ENCODE measurements at regions not wholly inside any gene's neighbourhood (a gene's known extent, or its start where the extent isn't known, plus 50 kb on each side); places are given as distances from the start of the nearest gene placed in this dataset.

DNA sequence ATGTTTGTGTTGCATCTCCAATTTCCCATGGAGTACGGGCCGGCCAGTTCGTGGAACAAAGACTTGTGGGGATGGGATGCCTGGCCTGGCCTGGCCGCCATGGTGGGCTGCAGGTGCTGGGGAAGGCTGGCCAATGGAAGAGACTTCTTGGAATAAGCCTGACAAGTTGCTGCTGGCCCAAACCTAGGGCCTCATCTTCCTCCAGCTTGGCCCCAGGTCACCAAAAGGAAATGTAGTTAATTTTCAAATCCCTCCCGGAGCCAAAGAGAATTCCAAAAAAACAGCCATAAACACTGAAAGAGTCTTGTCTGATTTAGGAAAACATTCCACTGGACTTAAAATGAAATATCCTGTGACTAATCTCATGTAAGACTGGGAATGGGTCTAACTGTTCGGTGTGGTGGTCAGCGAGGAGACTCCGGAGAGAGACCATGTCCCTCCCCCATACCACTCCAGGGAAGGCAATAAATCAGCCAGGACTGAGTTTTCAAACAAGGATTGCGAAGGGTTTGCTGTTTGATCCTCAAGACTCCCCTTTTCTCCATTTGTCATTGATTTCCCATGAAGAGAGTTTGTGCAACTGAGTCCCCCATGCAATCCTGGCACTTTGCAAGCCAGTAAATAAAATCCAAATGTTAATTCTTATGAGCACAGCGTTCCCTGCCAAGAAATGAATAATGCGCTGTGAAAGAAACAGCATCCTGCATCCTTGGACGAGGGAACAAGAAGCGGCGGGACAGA is 128.7 kb upstream of the HABP2 start:
- no peak for DNase-seq

DNA sequence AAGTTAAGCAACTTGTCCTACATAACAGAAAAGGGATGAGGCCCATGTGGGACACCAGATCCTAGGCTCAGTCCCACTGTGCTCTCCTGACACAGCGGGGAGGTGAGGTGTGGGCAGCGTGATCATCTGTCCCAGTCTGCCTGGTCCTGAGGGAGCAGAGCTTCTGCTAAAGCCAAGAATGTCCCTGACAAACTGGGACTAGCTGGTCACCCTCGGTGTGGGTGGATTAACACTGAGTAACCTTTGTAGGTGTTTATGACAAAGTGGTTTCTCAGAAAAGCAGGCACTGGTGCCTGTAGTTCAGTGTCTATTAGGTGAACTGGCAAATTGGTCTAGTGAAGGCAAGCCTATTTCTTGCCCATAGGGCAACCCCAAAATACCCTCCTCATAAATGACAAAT is 127.8 kb upstream of the HABP2 start:
- no peak for DNase-seq

DNA sequence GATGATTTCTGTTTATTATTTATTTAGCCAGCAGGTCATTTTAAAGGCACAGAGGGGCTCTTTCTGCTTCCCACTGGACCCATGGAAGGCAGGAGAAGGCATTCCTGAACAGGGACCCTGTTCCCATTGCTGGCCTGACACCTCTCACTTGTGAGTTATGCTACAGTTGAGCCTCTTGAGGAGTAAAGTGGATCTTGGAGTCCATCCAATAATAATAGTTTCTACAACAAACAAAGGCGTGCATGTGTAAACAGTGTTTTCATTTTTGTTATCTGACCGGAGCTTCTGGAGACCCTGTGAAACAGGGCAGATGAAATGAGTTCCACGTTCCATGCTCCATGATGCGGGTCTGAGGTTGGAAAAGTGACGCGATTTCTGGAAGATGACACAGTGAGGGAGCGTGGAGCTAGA is 127.3 kb upstream of the HABP2 start:
- no peak for DNase-seq

DNA sequence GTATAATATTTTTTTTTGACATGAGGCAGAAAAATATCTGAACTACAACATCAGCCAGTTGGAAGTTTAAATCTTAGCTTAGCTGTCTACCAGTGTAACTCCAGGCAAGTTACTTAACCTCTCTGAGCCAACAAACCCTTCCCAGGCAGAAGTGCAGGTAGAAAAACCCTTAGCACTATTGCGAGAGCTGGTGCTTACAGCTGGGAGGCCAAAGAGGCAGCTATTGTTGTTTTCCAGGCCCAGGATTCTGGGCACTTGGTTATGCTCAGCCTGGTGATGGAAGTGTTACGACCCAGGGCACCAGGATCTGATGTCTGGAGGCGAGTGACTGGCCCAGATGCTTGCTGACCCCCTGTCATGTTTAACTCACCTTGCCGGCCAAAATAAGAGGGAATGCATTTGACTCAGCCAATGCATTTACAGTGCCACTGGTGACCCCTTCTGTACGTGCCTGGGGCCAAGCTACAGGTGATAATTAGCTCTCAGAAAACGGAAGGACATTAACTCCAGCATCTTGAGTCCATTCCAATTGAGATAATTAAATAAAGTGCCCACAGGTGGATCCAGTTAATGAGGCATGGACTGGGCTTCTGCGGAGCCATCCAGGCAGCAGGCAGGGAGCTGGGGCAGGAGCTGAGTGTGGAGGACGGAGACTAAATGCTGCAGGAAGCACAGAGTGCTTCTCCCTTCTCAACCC is 126.5 kb upstream of the HABP2 start:
- DNase-seq = no peak

DNA sequence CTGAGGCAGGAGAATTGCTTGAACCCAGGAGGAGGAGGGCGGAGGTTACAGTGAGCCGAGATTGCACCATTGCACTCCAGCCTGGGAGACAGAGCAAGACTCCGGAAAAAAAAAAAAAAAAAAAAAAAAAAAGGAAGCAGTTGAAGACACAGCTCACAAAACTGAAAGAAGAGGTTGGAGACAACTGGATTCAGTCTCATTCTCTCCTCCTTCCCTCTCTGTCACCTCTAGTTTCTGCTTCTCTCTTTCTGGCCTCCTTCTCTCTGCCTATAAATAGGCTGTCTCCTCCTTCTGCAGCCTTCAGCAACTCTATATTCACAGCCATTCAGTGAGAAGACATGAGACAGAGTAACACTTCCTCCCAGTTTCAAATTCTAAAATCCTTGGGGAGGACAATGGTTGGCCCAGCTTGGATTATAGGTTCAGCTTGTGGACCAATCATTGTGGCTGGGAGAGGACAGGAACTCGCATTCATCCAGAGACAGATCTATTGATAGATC is 125.6 kb upstream of the HABP2 start:
- DNase-seq = no peak

DNA sequence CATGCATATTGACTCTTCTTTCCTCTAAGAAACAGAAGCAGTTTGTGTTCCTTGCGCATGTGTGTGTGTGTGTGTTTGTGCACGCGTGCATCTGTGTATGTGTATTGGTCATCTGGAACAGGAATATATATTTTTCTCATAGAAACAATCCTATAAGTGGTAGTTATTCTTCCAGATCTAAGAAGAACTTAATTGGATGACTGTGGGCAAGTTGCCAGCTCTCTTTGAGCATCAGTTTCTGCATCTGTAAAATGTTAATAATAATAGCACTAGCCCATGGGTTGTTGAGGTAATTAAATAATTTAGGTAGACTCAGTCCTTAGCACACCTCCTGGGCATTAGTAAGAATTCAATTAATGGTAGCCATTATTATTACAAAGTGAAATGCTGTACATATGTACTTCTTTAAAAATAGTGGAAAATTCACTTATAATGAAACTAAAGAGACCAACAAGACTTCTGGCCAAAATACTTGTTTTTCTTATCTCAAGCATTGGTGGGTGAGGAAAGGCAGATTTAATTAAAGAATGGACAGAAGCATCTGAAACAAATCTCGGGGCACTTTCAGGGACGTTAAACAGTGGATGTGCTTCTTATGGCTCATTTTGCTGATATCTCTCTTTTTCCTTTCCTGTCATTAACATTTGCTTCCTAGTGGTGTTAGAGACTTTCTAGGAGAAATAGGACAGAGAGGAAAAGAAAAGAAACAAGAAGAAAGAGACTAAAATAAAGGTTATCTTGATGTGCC is 124.9 kb upstream of the HABP2 start:
- DNase-seq = no peak

DNA sequence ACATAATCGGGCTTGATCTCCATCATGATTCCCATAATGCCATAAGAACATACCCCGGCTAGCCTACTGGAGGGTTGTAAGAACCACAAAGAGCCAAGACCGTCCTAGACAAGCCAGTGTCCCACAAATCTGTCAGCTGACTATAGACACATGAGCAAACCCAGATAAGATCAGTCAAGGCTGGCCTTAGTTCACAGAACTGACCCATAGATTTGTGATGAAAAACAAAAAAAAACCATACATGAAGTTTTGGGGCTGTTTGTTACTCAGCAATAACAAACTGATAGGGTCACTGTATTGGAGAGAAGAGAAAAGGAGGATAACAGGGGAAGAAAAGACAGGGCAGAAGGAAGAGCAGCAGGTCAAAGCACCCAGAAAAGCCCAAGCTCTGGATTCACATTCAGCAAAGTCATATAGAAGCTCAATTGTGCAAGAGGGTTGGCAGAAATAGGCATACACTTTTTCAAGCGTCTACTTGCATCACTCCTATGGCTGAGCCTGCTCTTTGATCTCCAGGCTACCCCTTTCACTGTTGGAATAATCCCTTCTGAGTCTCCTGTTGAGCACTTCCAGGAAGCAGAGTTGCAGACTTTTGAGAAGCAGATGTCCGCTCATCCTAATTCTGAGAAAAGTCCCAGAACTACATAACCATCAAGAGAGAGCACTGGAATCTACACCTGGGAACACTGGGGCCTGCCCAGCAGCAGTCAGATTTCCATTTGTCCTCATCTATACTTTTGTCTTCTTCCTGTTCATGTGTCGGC is 122.0 kb upstream of the HABP2 start:
- no peak for DNase-seq

DNA sequence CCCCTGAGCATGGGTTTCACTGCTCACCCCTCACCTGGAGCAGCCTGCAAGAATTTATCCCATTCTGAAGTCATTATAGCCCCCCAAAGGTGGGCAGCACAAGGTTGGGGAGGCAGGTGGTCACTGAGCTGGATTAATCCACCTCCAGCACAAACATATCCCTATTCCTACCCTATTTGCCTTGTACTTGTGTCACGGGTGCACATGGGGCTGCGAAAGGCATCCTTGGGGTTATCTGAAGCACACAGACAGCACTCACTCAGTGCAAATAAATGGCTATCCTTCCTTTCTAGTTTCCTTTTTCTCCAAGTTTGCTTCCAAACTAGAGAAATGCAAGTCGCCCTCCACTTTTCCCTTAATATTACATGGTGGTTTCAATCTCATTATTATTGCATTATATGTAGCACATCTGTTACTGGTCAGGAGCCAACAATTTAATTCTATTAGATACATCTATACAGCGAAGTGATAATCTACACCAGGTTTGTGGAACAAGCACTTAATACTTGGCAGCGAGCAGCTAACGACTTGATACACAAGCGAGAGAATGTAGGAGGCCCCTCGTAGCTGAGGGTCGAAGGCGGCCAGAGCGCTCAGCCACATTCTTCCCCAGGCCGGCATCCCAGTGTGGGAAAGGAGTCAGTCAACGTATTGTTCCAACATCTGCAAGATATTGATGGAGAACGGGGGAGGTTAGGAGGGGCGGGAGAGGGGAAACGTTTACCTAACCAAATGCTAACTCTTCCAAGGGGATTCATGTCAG is 121.3 kb upstream of the HABP2 start:
- no peak for DNase-seq

DNA sequence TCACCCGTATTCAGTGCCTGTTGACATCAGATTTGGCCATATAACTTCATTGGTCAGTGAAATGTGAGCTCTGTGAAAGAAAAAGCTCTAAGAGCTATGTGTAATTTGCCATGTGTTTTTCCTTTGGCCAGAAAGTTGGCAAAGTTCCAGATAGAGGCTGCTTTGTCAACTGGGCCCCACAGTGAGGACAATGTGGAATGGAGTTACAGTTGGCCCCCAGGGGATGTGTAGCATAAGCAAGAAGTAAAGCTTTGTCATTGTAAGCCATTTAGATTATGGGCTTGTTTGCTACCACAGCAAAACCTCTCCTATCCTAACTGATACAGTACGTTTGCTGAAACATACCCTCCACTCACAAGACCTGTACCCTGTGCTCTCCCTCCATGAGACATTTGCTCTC is 119.1 kb upstream of the HABP2 start:
- no peak for DNase-seq

DNA sequence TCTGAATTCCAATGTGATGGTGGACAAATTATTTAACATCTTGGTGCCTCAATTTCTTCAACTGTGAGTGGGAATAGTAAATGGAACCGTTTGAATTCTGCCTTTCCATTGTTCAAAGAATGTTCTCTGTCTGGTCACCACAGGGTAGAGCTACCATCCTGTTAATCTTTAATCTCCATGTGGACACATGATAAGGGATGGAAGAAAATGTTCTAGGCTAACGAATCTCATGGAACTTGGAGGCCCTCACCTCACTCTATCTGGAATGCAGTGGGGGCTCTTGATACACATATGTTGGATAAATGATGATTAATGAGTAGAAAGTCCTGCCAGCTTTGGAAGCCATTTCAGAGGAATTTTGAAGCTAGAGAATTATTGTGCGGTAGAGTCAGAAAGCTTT is 118.5 kb upstream of the HABP2 start:
- DNase-seq = no peak

DNA sequence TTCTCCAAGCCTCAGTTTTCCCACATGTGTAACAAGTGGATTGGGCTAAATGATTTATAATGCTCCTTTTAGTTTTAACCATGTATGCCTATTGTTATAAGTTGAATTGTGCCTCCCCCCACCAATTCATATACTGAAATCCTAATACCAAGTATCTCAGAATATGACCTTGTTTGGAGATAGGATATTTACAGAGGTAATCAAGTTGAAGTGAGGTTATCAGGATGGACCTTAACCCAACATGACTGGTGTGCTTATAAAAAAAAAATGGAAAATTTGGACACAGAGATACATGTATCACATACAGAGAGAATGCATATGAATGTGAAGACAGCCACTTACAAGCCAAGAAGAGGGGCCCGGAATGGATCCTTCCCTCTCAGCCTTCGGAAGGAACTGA is 117.9 kb upstream of the HABP2 start:
- no peak for DNase-seq

DNA sequence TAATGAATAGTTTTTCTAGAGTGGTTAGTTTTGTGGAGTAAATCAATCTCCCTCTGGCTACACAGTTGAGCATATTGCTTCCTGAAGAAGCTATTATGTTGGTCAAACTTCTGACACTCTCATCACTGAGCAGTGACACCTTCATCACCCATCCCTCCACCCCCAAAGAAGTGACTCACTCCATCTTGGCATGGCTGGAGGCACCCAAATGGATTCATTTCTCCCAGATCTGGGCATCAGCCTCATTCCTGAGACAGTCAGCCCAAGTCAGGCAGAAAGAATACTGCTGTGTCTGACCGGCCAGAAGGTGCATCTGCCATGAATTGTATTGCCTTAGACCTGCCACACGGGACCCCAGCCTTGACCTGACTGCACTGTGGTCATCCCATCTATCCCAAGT is 117.0 kb upstream of the HABP2 start:
- DNase-seq = no peak

DNA sequence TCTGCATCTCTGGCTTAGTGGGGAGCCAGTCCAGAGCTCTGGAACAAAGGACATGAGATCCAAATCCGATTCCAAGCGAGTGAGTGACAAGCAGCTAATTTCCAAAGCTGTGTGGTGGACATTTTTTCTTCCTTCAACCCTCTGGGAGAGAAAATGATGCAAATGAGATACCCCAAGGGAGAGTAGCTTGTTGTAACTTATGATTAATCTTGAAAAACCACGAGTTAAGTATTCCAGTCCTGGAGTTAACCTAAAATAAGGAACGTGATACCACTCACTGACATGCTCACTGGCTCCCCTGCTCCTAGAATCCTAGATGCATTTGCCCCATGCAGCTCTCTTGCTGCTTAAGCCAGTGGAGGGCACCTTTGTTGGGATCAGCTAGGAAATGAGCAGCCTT is 116.0 kb upstream of the HABP2 start:
- no peak for DNase-seq

DNA sequence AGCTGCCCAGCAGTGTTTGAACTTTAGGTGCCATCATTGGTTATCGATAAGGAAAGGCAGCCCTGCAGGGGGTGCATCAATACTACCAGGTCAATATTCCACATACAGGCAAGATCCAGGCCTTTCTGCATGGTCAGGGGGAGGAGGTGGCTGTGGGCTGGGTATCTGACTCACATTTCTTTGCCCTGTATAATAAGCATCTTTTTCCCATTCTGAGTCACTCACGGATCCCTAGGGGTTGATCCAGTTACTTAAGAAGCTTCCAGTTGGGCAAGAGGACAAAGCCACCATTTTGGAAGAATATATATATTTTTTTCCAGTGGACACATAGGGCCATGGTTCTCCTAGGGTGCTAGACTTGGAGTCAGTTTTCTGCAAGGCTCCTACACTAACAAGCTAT is 114.2 kb upstream of the HABP2 start:
- no peak for DNase-seq

DNA sequence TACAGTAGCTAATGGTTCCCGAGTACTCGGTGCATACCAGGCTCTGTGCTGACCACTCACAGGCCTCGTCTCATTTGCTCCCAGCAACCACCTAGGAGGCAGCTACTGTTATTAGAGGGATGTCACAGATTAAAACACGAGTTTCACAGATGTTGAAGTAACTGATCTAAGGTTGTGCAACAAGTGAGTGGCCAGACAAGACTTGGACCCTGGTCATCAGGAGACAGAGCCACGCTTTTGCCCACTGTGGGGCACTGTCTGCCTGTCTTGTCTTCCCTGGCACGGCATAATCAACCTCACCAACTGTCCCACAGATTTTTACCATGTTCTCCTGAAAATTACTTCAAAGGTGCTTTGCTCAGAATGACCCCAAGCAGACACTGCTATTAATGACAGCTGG is 111.6 kb upstream of the HABP2 start:
- no peak for DNase-seq

DNA sequence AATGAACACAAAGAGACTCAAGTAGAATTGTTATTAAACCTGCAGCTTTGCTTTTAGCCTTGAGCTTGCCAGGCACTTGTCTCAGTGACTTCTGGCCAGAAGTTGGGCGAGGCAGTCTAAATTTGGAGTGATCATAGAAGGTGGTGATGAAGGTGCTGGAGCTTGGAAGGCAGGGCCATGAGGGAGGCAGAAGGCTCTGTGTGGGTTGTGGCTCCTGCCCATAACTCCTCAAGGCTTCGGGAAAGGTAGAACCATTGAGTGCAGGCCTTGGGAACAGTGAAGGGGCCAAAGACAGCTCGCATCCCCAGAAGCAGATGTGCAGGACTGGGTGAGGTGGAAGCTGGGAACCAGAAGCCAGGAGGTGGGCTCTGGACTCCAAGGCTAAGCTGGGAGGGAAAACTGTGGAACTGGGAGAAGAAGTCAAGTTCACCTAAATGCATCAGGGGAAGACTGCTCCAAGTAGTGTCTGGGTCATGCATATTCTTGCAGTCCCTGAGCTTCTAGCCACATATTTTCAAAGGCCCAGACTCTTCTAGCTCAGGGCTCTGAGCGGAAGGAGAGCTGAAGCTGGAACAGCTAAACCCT is 111.1 kb upstream of the HABP2 start:
- DNase-seq = no peak

DNA sequence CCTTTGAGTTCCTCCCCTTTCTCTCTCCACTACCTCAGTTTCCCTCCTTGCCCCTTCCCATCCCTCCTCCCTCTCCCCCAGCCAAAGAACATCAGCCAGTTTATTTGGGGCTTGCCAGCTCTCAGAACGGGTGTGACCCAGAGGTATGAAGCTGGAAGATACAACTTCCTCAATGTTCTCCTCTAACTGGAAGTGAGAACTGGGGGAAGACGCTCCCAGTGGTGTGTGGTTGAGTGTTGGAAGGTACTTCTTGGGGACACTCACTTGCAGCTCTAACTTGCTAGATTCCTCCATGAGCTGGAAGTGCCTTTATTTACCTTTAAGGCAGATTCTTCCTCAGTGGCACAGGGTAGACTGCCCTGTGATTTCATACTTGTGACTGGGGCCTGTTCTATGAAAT is 110.5 kb upstream of the HABP2 start:
- DNase-seq = no peak

DNA sequence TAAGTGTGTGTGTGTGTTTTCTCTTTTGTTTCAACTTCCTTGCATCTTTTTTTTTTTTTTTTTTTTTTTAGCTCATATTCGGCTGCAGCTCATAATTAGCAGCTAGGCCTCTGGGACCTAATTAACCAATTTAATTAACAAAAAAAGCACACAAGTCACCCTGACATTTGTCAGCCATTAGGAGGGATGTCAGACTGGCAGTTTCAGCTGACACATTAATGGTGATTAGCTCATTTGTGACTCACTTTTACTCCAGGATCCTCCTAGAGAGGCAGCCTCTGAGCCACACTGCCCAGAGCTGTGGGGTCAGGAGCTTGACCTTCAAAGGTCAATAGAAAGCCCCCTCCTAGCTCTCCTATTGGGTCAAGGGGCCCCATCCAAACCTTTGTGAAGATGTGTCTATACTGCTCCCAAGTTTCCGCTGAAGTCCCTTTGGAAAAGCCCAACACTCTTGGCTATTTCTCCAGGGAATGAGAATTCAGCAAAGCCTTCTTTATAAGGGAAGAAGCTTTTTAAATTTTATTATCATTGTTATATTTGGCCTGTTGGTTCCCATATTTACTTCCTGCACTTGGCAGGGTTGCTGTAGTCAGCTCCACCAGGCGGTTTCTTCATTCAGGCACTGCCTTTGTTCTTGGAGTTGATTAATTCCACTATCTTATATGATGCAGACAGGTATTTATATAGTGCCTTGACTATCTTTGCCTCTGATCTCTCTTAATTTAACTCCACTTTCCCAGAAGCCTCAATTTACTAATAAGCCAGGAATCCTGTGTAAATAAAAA is 109.5 kb upstream of the HABP2 start:
- no peak for DNase-seq

DNA sequence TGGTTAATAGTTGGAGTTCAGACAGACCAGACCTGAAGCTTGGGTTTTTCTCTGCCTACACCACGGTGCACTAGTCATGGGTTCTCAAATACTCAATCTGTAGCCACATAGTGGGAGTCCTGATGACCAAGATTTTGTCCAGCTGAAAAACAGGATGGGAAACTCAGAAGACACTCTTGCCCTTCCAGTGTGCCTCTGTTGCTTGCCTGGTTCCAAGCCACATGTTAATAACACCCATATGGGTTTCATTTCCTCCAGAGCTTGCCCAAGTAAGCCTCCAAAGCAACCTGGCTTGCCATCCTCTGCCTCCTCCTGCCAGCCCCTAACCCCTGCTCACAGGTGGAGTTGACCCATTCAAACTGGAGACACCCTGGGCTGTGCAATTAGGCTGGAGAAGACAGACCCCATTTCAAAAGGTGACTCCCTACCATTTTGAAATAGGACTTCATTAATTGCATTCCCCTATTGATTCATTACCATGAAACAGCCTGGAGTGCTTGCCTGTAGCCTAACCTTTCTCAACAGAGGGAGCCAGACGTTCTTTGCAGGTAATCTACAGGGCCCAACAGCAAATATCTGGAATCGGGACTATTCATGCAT is 108.0 kb upstream of the HABP2 start:
- no peak for DNase-seq

DNA sequence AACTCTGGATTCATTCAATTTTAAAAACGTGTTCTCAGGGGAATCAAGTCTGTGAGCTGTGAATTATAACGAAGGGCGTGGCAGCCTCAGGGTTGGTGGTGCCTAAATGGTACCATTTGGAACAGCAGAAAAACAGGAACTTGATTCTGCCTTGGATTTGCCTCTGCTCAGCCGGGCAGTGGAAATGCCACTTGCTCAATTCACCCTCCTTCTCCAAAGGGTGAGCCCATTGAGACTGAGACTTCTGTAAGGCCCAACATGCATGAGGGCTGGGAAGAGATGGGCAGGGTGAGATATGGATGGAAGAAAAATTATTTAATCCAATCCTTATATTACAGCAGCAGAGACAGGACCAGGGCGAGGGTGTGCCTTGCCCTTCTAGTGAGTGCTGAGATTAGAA is 107.1 kb upstream of the HABP2 start:
- no peak for DNase-seq

DNA sequence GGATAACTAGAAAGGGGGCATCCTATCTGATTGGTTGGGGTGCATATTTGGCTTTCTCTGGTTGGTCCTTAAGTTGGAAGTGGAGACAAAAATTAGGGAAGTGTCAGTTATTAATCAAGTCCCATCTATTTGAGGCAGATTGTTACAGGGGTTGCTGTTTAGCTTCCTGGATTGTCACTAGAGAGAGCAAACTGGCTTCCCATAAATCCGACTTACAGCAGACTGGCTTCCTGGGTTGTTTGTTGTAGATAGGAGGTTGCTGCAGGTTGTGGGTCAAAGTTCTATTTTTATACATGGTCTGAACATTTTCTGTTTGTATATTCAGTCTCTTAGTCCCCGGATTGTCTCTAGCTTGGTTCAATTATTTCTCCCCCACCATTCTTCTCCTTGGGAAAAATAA is 106.1 kb upstream of the HABP2 start:
- DNase-seq = no peak
